ENCODE measurements at regions not wholly inside any gene's neighbourhood (a gene's known extent, or its start where the extent isn't known, plus 50 kb on each side); places are given as distances from the start of the nearest gene placed in this dataset.

GRCh38 chr21:22277341-22277740, 1279.1 kb downstream of the NCAM2 start:
- ChIA-PET CTCF (no interaction called here), POLR2A (no interaction called here)
- no peak for DNase-seq (ENCODE audit: low read depth, low spot score)
- H3K4me3 ChIP-seq (ENCODE audit: low read depth in 2 of 2, low read length in 2 of 2), result no peak overlapping the region
- intact Hi-C loops (cut with micrococcal nuclease; ENCODE audit: unreplicated experiment) (no loop called here), in situ Hi-C loops (cut with HindIII; ENCODE audit: low pct_unique_long_range_greater_than_20kb, low sequenced_read_pairs) (no loop called here)
- H3K27me3 ChIP-seq (ENCODE audit: control insufficient read depth, insufficient read depth, low read length), result no peaks in the 10 kb centered on the region
- ATAC-seq, result no peak
- TF ChIP-seq TCF7L2 (IDR thresholded peaks at IDR 0.05; ENCODE audit: low read depth, low read length) (no peak), REST (IDR thresholded peaks at IDR 0.05; ENCODE audit: insufficient read depth in 1 of 2, low read depth in 2 of 2, low read length in 1 of 2) (no peak), CTCF (IDR thresholded peaks at IDR 0.05) (no peak)
- H3K27ac ChIP-seq (ENCODE audit: low read length), result no peak overlapping the region
- no peaks in the 10 kb centered on the region for H3K9me3 ChIP-seq (ENCODE audit: control insufficient read depth, insufficient read depth, low read depth, low read length)
- no peaks in the 10 kb centered on the region for H3K36me3 ChIP-seq (ENCODE audit: control insufficient read depth, insufficient read depth, low read length)
- no TSS peak for BruUV-seq (replicated peaks)
- H3K4me1 ChIP-seq (ENCODE audit: control insufficient read depth, insufficient read depth, low read length), result no peaks in the 10 kb centered on the region

- Histone ChIP-seq H3K4me3 (ENCODE audit: low read depth in 2 of 2, low read length in 2 of 2) (no peak overlapping the region), H3K9me3 (ENCODE audit: control insufficient read depth, insufficient read depth, low read depth, low read length) (no peaks in the 10 kb centered on the region), H3K27ac (ENCODE audit: low read length) (no peak overlapping the region), H3K36me3 (ENCODE audit: control insufficient read depth, insufficient read depth, low read length) (no peaks in the 10 kb centered on the region), H3K4me1 (ENCODE audit: control insufficient read depth, insufficient read depth, low read length) (no peaks in the 10 kb centered on the region), H3K27me3 (ENCODE audit: control insufficient read depth, insufficient read depth, low read length) (no peaks in the 10 kb centered on the region)
- intact Hi-C loops (cut with micrococcal nuclease; ENCODE audit: unreplicated experiment) (no loop called here), in situ Hi-C loops (cut with HindIII; ENCODE audit: low pct_unique_long_range_greater_than_20kb, low sequenced_read_pairs) (no loop called here)
- TF ChIP-seq CTCF (IDR thresholded peaks at IDR 0.05), result no peak
- TF ChIP-seq REST (IDR thresholded peaks at IDR 0.05; ENCODE audit: insufficient read depth in 1 of 2, low read depth in 2 of 2, low read length in 1 of 2), result no peak
- TF ChIP-seq SIN3A (IDR thresholded peaks at IDR 0.05; ENCODE audit: borderline replicate concordance, insufficient read depth, low read depth, low read length), result no peak
- no peak for TF ChIP-seq TCF7L2 (IDR thresholded peaks at IDR 0.05; ENCODE audit: low read depth, low read length)
- no peak for TF ChIP-seq POLR2AphosphoS5 (IDR thresholded peaks at IDR 0.05; ENCODE audit: low read depth, low read length)
- ChIA-PET CTCF (no interaction called here), POLR2A (no interaction called here)
- BruUV-seq (replicated peaks), result no TSS peak
- no peak for ATAC-seq
- no peak for DNase-seq (ENCODE audit: low read depth, low spot score)
These were observed 1280.2 kb downstream of the NCAM2 start for GRCh38 chr21:22278366-22278765.

Measured in Panc1 (cell line).